Erythroblast (primary cell): ENCODE measurements at regions not wholly inside any gene's neighbourhood (a gene's known extent, or its start where the extent isn't known, plus 50 kb on each side); places are given as distances from the start of the nearest gene placed in this dataset.

Source experiments
- GATA1 ChIP-seq: IDR thresholded peaks from 2 replicates; pipeline ENCODE4 v1.6.1; 2011; ENCODE audit warnings: low read depth, mild to moderate bottlenecking, control low read depth, low read length, moderate library complexity
- POLR2A ChIP-seq: IDR thresholded peaks from 2 replicates; pipeline ENCODE4 v1.6.1; 2011; ENCODE audit warnings: mild to moderate bottlenecking, low read length

GRCh38 chr13:47481536-47481935 lies 519.5 kb downstream of the SUCLA2 start:
- TF ChIP-seq POLR2A (no peak), GATA1 (no peak)
